ENCODE measurements at regions not wholly inside any gene's neighbourhood (a gene's known extent, or its start where the extent isn't known, plus 50 kb on each side); places are given as distances from the start of the nearest gene placed in this dataset.

DNA sequence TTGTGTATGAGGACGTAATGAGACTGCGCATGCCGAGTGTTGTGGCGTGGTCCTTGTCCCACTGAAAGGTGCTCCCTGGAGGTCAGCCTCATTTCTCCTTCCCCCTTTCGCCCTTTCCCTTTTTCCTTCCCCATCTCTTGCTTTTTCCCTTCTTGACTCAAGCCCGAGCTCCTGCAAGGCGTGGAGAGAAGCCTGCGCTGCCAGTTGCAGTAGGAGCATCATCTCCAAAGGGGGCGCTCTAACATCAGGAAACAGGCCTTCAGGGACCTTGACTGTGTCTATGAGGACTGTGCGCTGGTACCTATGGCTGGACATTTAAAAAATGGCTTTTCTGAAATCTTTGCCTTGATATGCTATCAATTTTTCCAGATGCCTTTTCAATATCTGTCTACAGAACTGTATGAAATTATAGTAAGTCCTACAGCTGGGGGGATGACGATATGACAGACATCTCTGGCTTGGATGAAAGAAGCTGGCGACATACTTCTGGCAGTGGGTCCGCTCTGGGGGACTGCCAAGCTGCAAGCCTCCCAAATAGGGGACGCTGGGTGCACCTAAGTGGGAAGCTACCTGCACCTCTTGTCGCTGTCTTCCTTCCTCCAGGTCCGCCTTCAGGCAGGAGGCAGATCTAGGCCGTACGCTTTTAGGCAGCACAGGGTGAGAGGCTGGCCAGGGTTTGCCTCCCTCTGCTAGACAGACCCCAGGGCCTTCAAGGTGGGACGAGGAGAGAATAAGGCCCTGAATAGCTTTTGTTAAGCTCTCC is 96.5 kb downstream of the NXPE2 start:
- TF ChIP-seq, protein P1, sequence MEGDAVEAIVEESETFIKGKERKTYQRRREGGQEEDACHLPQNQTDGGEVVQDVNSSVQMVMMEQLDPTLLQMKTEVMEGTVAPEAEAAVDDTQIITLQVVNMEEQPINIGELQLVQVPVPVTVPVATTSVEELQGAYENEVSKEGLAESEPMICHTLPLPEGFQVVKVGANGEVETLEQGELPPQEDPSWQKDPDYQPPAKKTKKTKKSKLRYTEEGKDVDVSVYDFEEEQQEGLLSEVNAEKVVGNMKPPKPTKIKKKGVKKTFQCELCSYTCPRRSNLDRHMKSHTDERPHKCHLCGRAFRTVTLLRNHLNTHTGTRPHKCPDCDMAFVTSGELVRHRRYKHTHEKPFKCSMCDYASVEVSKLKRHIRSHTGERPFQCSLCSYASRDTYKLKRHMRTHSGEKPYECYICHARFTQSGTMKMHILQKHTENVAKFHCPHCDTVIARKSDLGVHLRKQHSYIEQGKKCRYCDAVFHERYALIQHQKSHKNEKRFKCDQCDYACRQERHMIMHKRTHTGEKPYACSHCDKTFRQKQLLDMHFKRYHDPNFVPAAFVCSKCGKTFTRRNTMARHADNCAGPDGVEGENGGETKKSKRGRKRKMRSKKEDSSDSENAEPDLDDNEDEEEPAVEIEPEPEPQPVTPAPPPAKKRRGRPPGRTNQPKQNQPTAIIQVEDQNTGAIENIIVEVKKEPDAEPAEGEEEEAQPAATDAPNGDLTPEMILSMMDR (conservative IDR thresholded peaks at IDR 0.05; ENCODE audit: low read depth, low read length) = peak; percentile 83
- no peak for TF ChIP-seq EZH2 (IDR thresholded peaks at IDR 0.05; ENCODE audit: low read length, unreplicated experiment)

All from PC-3 (cell line).